DND-41 (cell line): ENCODE measurements at regions not wholly inside any gene's neighbourhood (a gene's known extent, or its start where the extent isn't known, plus 50 kb on each side); places are given as distances from the start of the nearest gene placed in this dataset.

Experiments
- CTCF ChIP-seq: IDR thresholded peaks from 2 replicates; pipeline ENCODE4 v1.5.1; 2012; ENCODE audit warnings: borderline replicate concordance, low read length, moderate library complexity, mild to moderate bottlenecking; ENCODE audit not compliant: poor library complexity, severe bottlenecking; ENCODE audit errors: extremely low read depth
- EZH2 ChIP-seq: IDR thresholded peaks from 3 replicates; pipeline ENCODE4 v1.6.1; 2012; ENCODE audit warnings: borderline replicate concordance, low read depth, mild to moderate bottlenecking, moderate library complexity, low read length, inconsistent platforms; ENCODE audit not compliant: severe bottlenecking

GRCh38 chr1:213457733-213458132, 406.7 kb downstream of the RPS6KC1 start:
- TF ChIP-seq EZH2 (no peak), CTCF (no peak)
